ENCODE measurements at regions not wholly inside any gene's neighbourhood (a gene's known extent, or its start where the extent isn't known, plus 50 kb on each side); places are given as distances from the start of the nearest gene placed in this dataset.

- Histone ChIP-seq H3K27me3 (ENCODE audit: control insufficient read depth in 2 of 2, insufficient read depth in 2 of 2, low read length in 2 of 2) (no peaks in the 10 kb centered on the region), H3K4me3 (replicated peaks in 1 of 3; ENCODE audit: low read depth in 2 of 3, low read length in 3 of 3) (no peak overlapping the region), H3K9me3 (replicated peaks in 1 of 2; ENCODE audit: control insufficient read depth in 1 of 2, insufficient read depth in 1 of 2, low read length in 2 of 2) (no peaks in the 10 kb centered on the region), H2AFZ (ENCODE audit: insufficient read depth, low read depth, low read length, poor library complexity, severe bottlenecking) (no peak overlapping the region), H4K20me1 (ENCODE audit: insufficient read depth, low read length) (no peaks in the 10 kb centered on the region), H3K79me2 (ENCODE audit: insufficient read depth, low read length) (no peaks in the 10 kb centered on the region), H3K4me2 (replicated peaks; ENCODE audit: extremely low read depth, low read length, poor library complexity, severe bottlenecking) (no peak overlapping the region), H3K36me3 (replicated peaks in 1 of 2; ENCODE audit: control insufficient read depth in 1 of 2, insufficient read depth in 2 of 2, low read length in 2 of 2) (no peaks in the 10 kb centered on the region), H3K27ac (ENCODE audit: low read depth in 1 of 2, low read length in 2 of 2) (no peak overlapping the region), H3K4me1 (ENCODE audit: control insufficient read depth in 1 of 2, insufficient read depth in 2 of 2, low read length in 2 of 2) (no peaks in the 10 kb centered on the region), H3K9ac (ENCODE audit: insufficient read depth, low read length, poor library complexity, severe bottlenecking) (no peak overlapping the region)
- no peak overlapping the region for H3K27ac Mint-ChIP-seq
- H3K9me3 Mint-ChIP-seq = peaks cover 0 to 11% (median 2%) of the 10 kb centered on the region in 7 donors
- no peak for DNase-seq
- no peaks in the 10 kb centered on the region for H3K4me1 Mint-ChIP-seq
- WGBS (ENCODE audit: insufficient coverage) = 83% methylated on average over 5 of the region's 6 CpGs
- no peak overlapping the region for H3K4me3 Mint-ChIP-seq
- no peaks in the 10 kb centered on the region for H3K36me3 Mint-ChIP-seq
- intact Hi-C loops (cut with micrococcal nuclease) = no loop called here
- TF ChIP-seq CTCF (IDR thresholded peaks at IDR 0.05) = no peak
- H3K27me3 Mint-ChIP-seq (ENCODE audit: low read depth in 3 of 3) = peaks cover 0 to 7% (median 1%) of the 10 kb centered on the region in 3 donors
These were observed 416.6 kb upstream of the CLINT1 start for GRCh38 chr5:158275511-158275910.

GRCh38 chr5:158273035-158273434 is 414.1 kb upstream of the CLINT1 start:
- Mint-ChIP-seq H3K27me3 (ENCODE audit: low read depth in 3 of 3) (peaks cover 0 to 7% (median 1%) of the 10 kb centered on the region in 3 donors), H3K4me3 (no peak overlapping the region), H3K36me3 (no peaks in the 10 kb centered on the region), H3K9me3 (peaks cover 0 to 8% (median 0%) of the 10 kb centered on the region in 7 donors), H3K4me1 (no peaks in the 10 kb centered on the region), H3K27ac (no peak overlapping the region)
- Histone ChIP-seq H3K9ac (ENCODE audit: insufficient read depth, low read length, poor library complexity, severe bottlenecking) (no peak overlapping the region), H3K9me3 (replicated peaks in 1 of 2; ENCODE audit: control insufficient read depth in 1 of 2, insufficient read depth in 1 of 2, low read length in 2 of 2) (no peaks in the 10 kb centered on the region), H3K36me3 (replicated peaks in 1 of 2; ENCODE audit: control insufficient read depth in 1 of 2, insufficient read depth in 2 of 2, low read length in 2 of 2) (no peaks in the 10 kb centered on the region), H2AFZ (ENCODE audit: insufficient read depth, low read depth, low read length, poor library complexity, severe bottlenecking) (no peak overlapping the region), H3K27ac (ENCODE audit: low read depth in 1 of 2, low read length in 2 of 2) (no peak overlapping the region), H3K4me3 (replicated peaks in 1 of 3; ENCODE audit: low read depth in 2 of 3, low read length in 3 of 3) (no peak overlapping the region), H3K4me1 (ENCODE audit: control insufficient read depth in 1 of 2, insufficient read depth in 2 of 2, low read length in 2 of 2) (no peaks in the 10 kb centered on the region), H4K20me1 (ENCODE audit: insufficient read depth, low read length) (no peaks in the 10 kb centered on the region), H3K79me2 (ENCODE audit: insufficient read depth, low read length) (no peaks in the 10 kb centered on the region), H3K4me2 (replicated peaks; ENCODE audit: extremely low read depth, low read length, poor library complexity, severe bottlenecking) (no peak overlapping the region), H3K27me3 (ENCODE audit: control insufficient read depth in 2 of 2, insufficient read depth in 2 of 2, low read length in 2 of 2) (no peaks in the 10 kb centered on the region)
- intact Hi-C loops (cut with micrococcal nuclease) = no loop called here
- no peak for DNase-seq
- TF ChIP-seq CTCF (IDR thresholded peaks at IDR 0.05) = no peak
- WGBS (ENCODE audit: insufficient coverage) = 77% methylated on average over 3 of the region's 6 CpGs
